HepG2 (cell line): ENCODE measurements at regions not wholly inside any gene's neighbourhood (a gene's known extent, or its start where the extent isn't known, plus 50 kb on each side); places are given as distances from the start of the nearest gene placed in this dataset.

Source experiments
- ATAC-seq: fragments of 200-7000 bp; cut with Tn5 transposase; 3 replicates; pipeline ENCODE4 v1.9.1; 2020; ENCODE audit warnings: mild to moderate bottlenecking, moderate library complexity
- BruUV-seq: library from RNA; stranded (reverse); fragments of 400-500 nt; replicated peaks from 2 replicates; lab custom pipeline; 2021; lab: Mats Ljungman, UMichigan
- CTCF ChIA-PET: fragments of 300-600 bp; formaldehyde crosslinking; extraction: SDS; loops from one replicate; lab custom pipeline; 2021; ENCODE audit warnings: low total read pairs, inconsistent platforms, low intra/inter-chr PET ratio; lab: Yijun Ruan, JAX
- POLR2A ChIA-PET: fragments of 350-600 bp; sonication (Branson Sonifier 250); formaldehyde crosslinking; loops from one replicate; lab custom pipeline; 2020; ENCODE audit warnings: antibody characterized with exemption, inconsistent platforms; lab: Yijun Ruan, JAX
- DNase-seq: peaks from one replicate; pipeline ENCODE4 v3.0.0-alpha.2; 2015; ENCODE audit warnings: low spot score
- FAIRE-seq: peaks from 3 replicates; lab custom pipeline; 2011; peaks lifted over from hg19 to GRCh38; lab: Jason Lieb, UNC
- H2AFZ ChIP-seq: one replicate; pipeline ENCODE4 v1.6.1; 2011; ENCODE audit warnings: low read length, inconsistent platforms
- H3K27ac ChIP-seq: fragments of 300-600 bp; 3 replicates; pipeline ENCODE4 v1.8.0; 2011; ENCODE audit warnings: mixed run types, mild to moderate bottlenecking, mixed read lengths, low read length, inconsistent platforms; ENCODE audit not compliant: insufficient read depth; ENCODE audit errors: extremely low read length
- H3K27me3 ChIP-seq, 2 experiments: fragments of 200-600 bp in 1 of 2; 2 replicates in 1 of 2; 3 replicates in 1 of 2; pipeline versions ENCODE4 v1.6.0 to v1.8.0; 2011; ENCODE audit warnings: low read length in 2 of 2, mild to moderate bottlenecking in 2 of 2, moderate library complexity in 2 of 2, inconsistent platforms in 1 of 2; ENCODE audit not compliant: insufficient read depth in 2 of 2, control insufficient read depth in 1 of 2
- H3K36me3 ChIP-seq, 2 experiments: fragments of 200-600 bp in 1 of 2; replicated peaks in 1 of 2; 2 replicates in 1 of 2; 3 replicates in 1 of 2; pipeline versions ENCODE4 v1.5.1 to v1.8.0; 2011; ENCODE audit warnings: low read length in 2 of 2, inconsistent platforms in 1 of 2; ENCODE audit not compliant: insufficient read depth in 2 of 2, control insufficient read depth in 1 of 2
- H3K4me1 ChIP-seq: 2 replicates; pipeline ENCODE4 v1.5.1; 2012; ENCODE audit warnings: low read length, inconsistent platforms; ENCODE audit not compliant: insufficient read depth
- H3K4me2 ChIP-seq: 2 replicates; pipeline ENCODE4 v1.6.0; 2011; ENCODE audit warnings: low read depth, low read length, inconsistent platforms
- H3K4me3 ChIP-seq, 3 experiments: fragments of 200-600 bp in 1 of 3; sonication (generic), shearing (Covaris generic) in 1 of 3; replicated peaks in 1 of 3; 2 replicates each; pipeline ENCODE4 v1.5.1; 2011 to 2016; ENCODE audit warnings: low read length in 3 of 3, inconsistent platforms in 2 of 3, low read depth in 2 of 3, mild to moderate bottlenecking in 2 of 3, control low read depth in 1 of 3, mixed read lengths in 1 of 3; ENCODE audit not compliant: insufficient read depth in 1 of 3
- H3K79me2 ChIP-seq: one replicate; pipeline ENCODE4 v1.6.1; 2011; ENCODE audit warnings: low read length, inconsistent platforms; ENCODE audit not compliant: insufficient read depth
- H3K9ac ChIP-seq: 2 replicates; pipeline ENCODE4 v1.6.0; 2011; ENCODE audit warnings: mild to moderate bottlenecking, low read depth, low read length, inconsistent platforms; ENCODE audit not compliant: insufficient read depth
- H3K9me3 ChIP-seq: 2 replicates; pipeline ENCODE4 v1.5.1; 2012; ENCODE audit warnings: mild to moderate bottlenecking, low read length
- H4K20me1 ChIP-seq: 2 replicates; pipeline ENCODE4 v1.6.0; 2011; ENCODE audit warnings: inconsistent platforms, mild to moderate bottlenecking, low read length, moderate library complexity; ENCODE audit not compliant: insufficient read depth
- ATF6 ChIP-seq: sonication (generic); formaldehyde crosslinking; conservative IDR thresholded peaks from 2 replicates; pipeline ENCODE4 v1.4.0; 2020; ENCODE audit warnings: missing genetic modification reagents
- BRCA1 ChIP-seq: sonication (generic); formaldehyde crosslinking; IDR thresholded peaks from 2 replicates; pipeline ENCODE4 v1.4.0; 2020; ENCODE audit warnings: missing genetic modification reagents
- DNMT1 ChIP-seq: sonication (generic); formaldehyde crosslinking; IDR thresholded peaks from 2 replicates; pipeline ENCODE4 v1.5.1; 2020; ENCODE audit warnings: mild to moderate bottlenecking, missing genetic modification reagents
- EED ChIP-seq: sonication (generic); formaldehyde crosslinking; IDR thresholded peaks from 2 replicates; pipeline ENCODE4 v1.5.0; 2020; ENCODE audit warnings: mild to moderate bottlenecking, missing genetic modification reagents
- GFI1 ChIP-seq: sonication (generic); formaldehyde crosslinking; IDR thresholded peaks from 2 replicates; pipeline ENCODE4 v1.5.0; 2020; ENCODE audit warnings: missing genetic modification reagents, mild to moderate bottlenecking, borderline replicate concordance
- MAFG ChIP-seq: sonication (generic); formaldehyde crosslinking; IDR thresholded peaks from 2 replicates; pipeline ENCODE4 v1.5.1; 2020; ENCODE audit warnings: mild to moderate bottlenecking, missing genetic modification reagents
- MTF1 ChIP-seq: sonication (generic); formaldehyde crosslinking; IDR thresholded peaks from 2 replicates; pipeline ENCODE4 v1.5.0; 2020; ENCODE audit warnings: missing genetic modification reagents
- NCOA1 ChIP-seq: sonication (generic); formaldehyde crosslinking; IDR thresholded peaks from 2 replicates; pipeline ENCODE4 v1.9.0; 2021; ENCODE audit warnings: missing genetic modification reagents
- NFE2L1 ChIP-seq: sonication (generic); formaldehyde crosslinking; IDR thresholded peaks from 2 replicates; pipeline ENCODE4 v1.4.0; 2020; ENCODE audit warnings: missing genetic modification reagents, mild to moderate bottlenecking, borderline replicate concordance
- REST ChIP-seq, 2 experiments: IDR thresholded peaks; 2 replicates each; pipeline ENCODE4 v1.6.1; 2011 to 2012; ENCODE audit warnings: low read length in 2 of 2, borderline replicate concordance in 1 of 2, low read depth in 1 of 2, mild to moderate bottlenecking in 1 of 2, moderate library complexity in 1 of 2
- SIN3A ChIP-seq: IDR thresholded peaks from 2 replicates; pipeline ENCODE4 v1.6.1; 2011; ENCODE audit warnings: low read depth, mild to moderate bottlenecking, control low read depth, low read length, borderline replicate concordance
- SIN3B ChIP-seq: fragments of 150-350 bp; IDR thresholded peaks from 2 replicates; pipeline ENCODE4 v1.6.1; 2014; ENCODE audit warnings: low read length
- SPEN ChIP-seq: sonication (generic); formaldehyde crosslinking; IDR thresholded peaks from 2 replicates; pipeline ENCODE4 v1.5.1; 2020; ENCODE audit warnings: low read depth, mild to moderate bottlenecking, missing genetic modification reagents
- ZNF660 ChIP-seq: sonication (generic); formaldehyde crosslinking; IDR thresholded peaks from 2 replicates; pipeline ENCODE4 v1.5.1; 2020; ENCODE audit warnings: mild to moderate bottlenecking, low read depth, missing genetic modification reagents, borderline replicate concordance
- ZNF7 ChIP-seq: IDR thresholded peaks from 2 replicates; pipeline ENCODE4 v1.6.1; 2016; ENCODE audit warnings: missing biosample characterization, missing genetic modification reagents
- ZNF747 ChIP-seq: sonication (generic); formaldehyde crosslinking; IDR thresholded peaks from 2 replicates; pipeline ENCODE4 v1.8.1; 2023; ENCODE audit warnings: missing genetic modification reagents, mild to moderate bottlenecking, borderline replicate concordance
- WGBS: methylation state at CpG from one replicate; pipeline ENCODE4 v1.1.6; 2017; ENCODE audit warnings: low lambda C conversion rate; 5-methylcytosine and 5-hydroxymethylcytosine counted together
- in situ Hi-C: cut with HindIII; loops from 2 replicates; pipeline ENCODE4 v1.10.0; 2017; ENCODE audit warnings: low pct_unique_long_range_greater_than_20kb; ENCODE audit not compliant: extremely low pct_ligation_motif_present
- intact Hi-C: fragments of 100-400 bp; cut with micrococcal nuclease; formaldehyde crosslinking; loops from one replicate; pipeline ENCODE4 v1.10.0; 2022; ENCODE audit not compliant: unreplicated experiment

DNA sequence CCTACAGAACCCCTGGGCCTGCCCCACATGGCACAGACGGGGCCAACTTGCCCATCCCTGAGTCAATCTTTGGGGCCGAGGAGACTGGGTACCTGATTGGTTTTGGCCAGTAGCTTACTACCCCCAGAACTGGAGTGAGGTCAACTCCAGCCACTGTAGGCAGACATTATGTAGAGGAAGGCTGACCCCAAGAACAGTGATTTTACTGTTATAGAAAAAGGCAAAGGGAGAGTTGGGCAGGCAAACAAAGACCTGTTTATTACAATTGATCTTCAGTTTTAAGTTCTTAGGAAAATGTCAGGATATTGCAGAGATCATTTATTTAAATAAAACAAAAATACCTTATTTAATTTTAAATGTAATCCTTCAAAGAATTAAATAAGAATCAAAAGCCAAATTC is 653.8 kb downstream of the NPHP4 start:
- no peaks in the 10 kb centered on the region; a peak in 1 of 5 replicates for H3K27me3 ChIP-seq
- BruUV-seq, result no TSS peak
- H2AFZ ChIP-seq, result no peak overlapping the region
- H3K27ac ChIP-seq, result no peak overlapping the region
- H3K4me2 ChIP-seq, result no peak overlapping the region
- no peak overlapping the region for H3K4me3 ChIP-seq
- POLR2A ChIA-PET, result no interaction called here
- 0% methylated on average over 2 of the region's 2 CpGs for WGBS
- peaks cover 6% of the 10 kb centered on the region; the same call in 1 of the 2 replicates for H3K9me3 ChIP-seq
- intact Hi-C loops, result no loop called here
- H3K9ac ChIP-seq, result no peak overlapping the region
- FAIRE-seq, result no peak
- CTCF ChIA-PET, result no interaction called here
- in situ Hi-C loops, result no loop called here
- DNase-seq, result no peak
- no peaks in the 10 kb centered on the region for H3K4me1 ChIP-seq
- ATAC-seq, result no peak
- no peaks in the 10 kb centered on the region for H4K20me1 ChIP-seq
- no peaks in the 10 kb centered on the region for H3K79me2 ChIP-seq
- H3K36me3 ChIP-seq, result no peaks in the 10 kb centered on the region
- TF ChIP-seq ATF6 (CRISPR knock-in tag), result no peak
- TF ChIP-seq NFE2L1, result no peak
- no peak for TF ChIP-seq MAFG (CRISPR knock-in tag)
- TF ChIP-seq BRCA1 (CRISPR knock-in tag), result no peak
- no peak for TF ChIP-seq EED
- TF ChIP-seq SIN3B, result no peak

GRCh38 chr1:5333291-5333690 is 658.9 kb downstream of the NPHP4 start:
- CTCF ChIA-PET, result no interaction called here
- 21% methylated on average over 5 of the region's 5 CpGs for WGBS
- TF ChIP-seq SIN3A, result no peak
- no peak for TF ChIP-seq GFI1 (CRISPR knock-in tag)
- no peak for TF ChIP-seq NCOA1 (CRISPR knock-in tag)
- TF ChIP-seq REST (IDR thresholded peaks at IDR 0.05; ENCODE audit: borderline replicate concordance in 1 of 2, low read depth in 1 of 2, low read length in 2 of 2), result no peak
- TF ChIP-seq ZNF7 (CRISPR knock-in tag), result no peak
- no peak for TF ChIP-seq ZNF747 (CRISPR knock-in tag)
- no peak for TF ChIP-seq DNMT1 (CRISPR knock-in tag)
- no peak for TF ChIP-seq SPEN
- TF ChIP-seq ZNF660 (CRISPR knock-in tag), result no peak
- TF ChIP-seq MTF1 (CRISPR knock-in tag), result no peak

More at GRCh38 chr1:5333291-5333690, 658.9 kb downstream of the NPHP4 start:
- Histone ChIP-seq H3K4me3 (no peak overlapping the region), H4K20me1 (no peaks in the 10 kb centered on the region), H3K36me3 (no peaks in the 10 kb centered on the region), H3K4me1 (no peaks in the 10 kb centered on the region), H3K79me2 (no peaks in the 10 kb centered on the region), H2AFZ (no peak overlapping the region), H3K9me3 (peaks cover 12% of the 10 kb centered on the region; the same call in 1 of the 2 replicates), H3K9ac (no peak overlapping the region), H3K27me3 (no peaks in the 10 kb centered on the region), H3K27ac (no peak overlapping the region), H3K4me2 (no peak overlapping the region)
- ATAC-seq (no peak), FAIRE-seq (no peak), DNase-seq (no peak)
- intact Hi-C loops, result no loop called here
- in situ Hi-C loops, result no loop called here
- POLR2A ChIA-PET, result no interaction called here
- no TSS peak for BruUV-seq
